ENCODE measurements at regions not wholly inside any gene's neighbourhood (a gene's known extent, or its start where the extent isn't known, plus 50 kb on each side); places are given as distances from the start of the nearest gene placed in this dataset.

DNA sequence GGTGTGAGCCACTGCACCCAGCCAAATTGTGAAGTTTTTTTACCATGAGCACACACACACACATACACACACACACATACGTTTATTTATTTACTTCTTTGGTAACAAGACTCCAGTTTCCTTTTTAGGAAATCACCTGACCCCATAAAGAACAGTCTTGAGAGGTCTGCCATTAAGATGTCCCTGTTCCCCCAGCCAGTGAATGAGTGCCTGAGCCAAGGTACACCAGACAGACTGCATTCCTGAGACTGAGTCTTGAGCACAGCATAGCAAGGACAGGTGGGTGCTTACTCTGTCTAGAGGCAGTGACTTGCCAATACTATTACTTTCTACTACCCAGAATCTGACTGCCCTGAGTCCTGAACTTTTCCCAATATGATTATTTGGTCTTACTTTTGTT, 167.2 kb upstream of the SATB2 start:
- TF ChIP-seq, protein P1, sequence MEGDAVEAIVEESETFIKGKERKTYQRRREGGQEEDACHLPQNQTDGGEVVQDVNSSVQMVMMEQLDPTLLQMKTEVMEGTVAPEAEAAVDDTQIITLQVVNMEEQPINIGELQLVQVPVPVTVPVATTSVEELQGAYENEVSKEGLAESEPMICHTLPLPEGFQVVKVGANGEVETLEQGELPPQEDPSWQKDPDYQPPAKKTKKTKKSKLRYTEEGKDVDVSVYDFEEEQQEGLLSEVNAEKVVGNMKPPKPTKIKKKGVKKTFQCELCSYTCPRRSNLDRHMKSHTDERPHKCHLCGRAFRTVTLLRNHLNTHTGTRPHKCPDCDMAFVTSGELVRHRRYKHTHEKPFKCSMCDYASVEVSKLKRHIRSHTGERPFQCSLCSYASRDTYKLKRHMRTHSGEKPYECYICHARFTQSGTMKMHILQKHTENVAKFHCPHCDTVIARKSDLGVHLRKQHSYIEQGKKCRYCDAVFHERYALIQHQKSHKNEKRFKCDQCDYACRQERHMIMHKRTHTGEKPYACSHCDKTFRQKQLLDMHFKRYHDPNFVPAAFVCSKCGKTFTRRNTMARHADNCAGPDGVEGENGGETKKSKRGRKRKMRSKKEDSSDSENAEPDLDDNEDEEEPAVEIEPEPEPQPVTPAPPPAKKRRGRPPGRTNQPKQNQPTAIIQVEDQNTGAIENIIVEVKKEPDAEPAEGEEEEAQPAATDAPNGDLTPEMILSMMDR (IDR thresholded peaks at IDR 0.05), result no peak
- TF ChIP-seq EP300 (IDR thresholded peaks at IDR 0.05), result no peak
